ENCODE measurements at regions not wholly inside any gene's neighbourhood (a gene's known extent, or its start where the extent isn't known, plus 50 kb on each side); places are given as distances from the start of the nearest gene placed in this dataset.
A peak's percentile ranks its signal among the peaks of the same experiment; 100 is the strongest.

GRCh38 chr18:38752430-38752829 lies 1186.8 kb upstream of the CELF4 start (continued):
- TF ChIP-seq, protein P1, sequence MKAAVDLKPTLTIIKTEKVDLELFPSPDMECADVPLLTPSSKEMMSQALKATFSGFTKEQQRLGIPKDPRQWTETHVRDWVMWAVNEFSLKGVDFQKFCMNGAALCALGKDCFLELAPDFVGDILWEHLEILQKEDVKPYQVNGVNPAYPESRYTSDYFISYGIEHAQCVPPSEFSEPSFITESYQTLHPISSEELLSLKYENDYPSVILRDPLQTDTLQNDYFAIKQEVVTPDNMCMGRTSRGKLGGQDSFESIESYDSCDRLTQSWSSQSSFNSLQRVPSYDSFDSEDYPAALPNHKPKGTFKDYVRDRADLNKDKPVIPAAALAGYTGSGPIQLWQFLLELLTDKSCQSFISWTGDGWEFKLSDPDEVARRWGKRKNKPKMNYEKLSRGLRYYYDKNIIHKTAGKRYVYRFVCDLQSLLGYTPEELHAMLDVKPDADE (IDR thresholded peaks at IDR 0.05) = no peak
- TF ChIP-seq, protein P2, sequence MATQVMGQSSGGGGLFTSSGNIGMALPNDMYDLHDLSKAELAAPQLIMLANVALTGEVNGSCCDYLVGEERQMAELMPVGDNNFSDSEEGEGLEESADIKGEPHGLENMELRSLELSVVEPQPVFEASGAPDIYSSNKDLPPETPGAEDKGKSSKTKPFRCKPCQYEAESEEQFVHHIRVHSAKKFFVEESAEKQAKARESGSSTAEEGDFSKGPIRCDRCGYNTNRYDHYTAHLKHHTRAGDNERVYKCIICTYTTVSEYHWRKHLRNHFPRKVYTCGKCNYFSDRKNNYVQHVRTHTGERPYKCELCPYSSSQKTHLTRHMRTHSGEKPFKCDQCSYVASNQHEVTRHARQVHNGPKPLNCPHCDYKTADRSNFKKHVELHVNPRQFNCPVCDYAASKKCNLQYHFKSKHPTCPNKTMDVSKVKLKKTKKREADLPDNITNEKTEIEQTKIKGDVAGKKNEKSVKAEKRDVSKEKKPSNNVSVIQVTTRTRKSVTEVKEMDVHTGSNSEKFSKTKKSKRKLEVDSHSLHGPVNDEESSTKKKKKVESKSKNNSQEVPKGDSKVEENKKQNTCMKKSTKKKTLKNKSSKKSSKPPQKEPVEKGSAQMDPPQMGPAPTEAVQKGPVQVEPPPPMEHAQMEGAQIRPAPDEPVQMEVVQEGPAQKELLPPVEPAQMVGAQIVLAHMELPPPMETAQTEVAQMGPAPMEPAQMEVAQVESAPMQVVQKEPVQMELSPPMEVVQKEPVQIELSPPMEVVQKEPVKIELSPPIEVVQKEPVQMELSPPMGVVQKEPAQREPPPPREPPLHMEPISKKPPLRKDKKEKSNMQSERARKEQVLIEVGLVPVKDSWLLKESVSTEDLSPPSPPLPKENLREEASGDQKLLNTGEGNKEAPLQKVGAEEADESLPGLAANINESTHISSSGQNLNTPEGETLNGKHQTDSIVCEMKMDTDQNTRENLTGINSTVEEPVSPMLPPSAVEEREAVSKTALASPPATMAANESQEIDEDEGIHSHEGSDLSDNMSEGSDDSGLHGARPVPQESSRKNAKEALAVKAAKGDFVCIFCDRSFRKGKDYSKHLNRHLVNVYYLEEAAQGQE (IDR thresholded peaks at IDR 0.05; ENCODE audit: unreplicated experiment) = no peak
- no peak for TF ChIP-seq JUNB (IDR thresholded peaks at IDR 0.05; ENCODE audit: unreplicated experiment)

DNA sequence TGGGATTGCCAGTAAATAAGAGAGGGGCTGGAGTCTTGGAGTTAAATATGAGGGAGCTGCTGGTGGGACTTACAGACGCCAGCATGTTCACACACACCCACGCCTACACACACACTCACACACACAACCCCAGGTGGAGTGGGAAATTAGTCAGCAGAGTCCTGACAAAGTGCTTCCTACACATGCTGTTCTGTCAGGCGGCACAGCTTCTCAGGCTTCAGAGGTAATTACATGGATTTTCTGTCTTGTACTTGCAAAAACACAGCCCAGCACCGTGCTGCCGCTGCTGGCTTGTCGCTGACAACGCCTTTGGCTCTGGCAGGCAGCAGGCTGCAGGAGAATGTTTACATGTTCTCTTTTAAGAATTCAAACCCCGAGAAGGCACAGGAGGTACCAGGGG lies 1186.3 kb upstream of the CELF4 start:
- no peak overlapping the region for H3K4me3 ChIP-seq
- TF ChIP-seq, protein P2 (IDR thresholded peaks at IDR 0.05; ENCODE audit: unreplicated experiment) = no peak
- TF ChIP-seq POLR2AphosphoS5 (IDR thresholded peaks at IDR 0.05; ENCODE audit: low read depth) (no peak), JUNB (IDR thresholded peaks at IDR 0.05; ENCODE audit: unreplicated experiment) (no peak), STAT1 (IDR thresholded peaks at IDR 0.05; ENCODE audit: unreplicated experiment) (no peak), NANOG (IDR thresholded peaks at IDR 0.05; ENCODE audit: borderline replicate concordance) (no peak), EZH2 (IDR thresholded peaks at IDR 0.05; ENCODE audit: low read depth, unreplicated experiment) (no peak), CTCF (conservative IDR thresholded peaks at IDR 0.05; ENCODE audit: low read depth in 2 of 2) (no peak), ZNF331 (CRISPR knock-in tag; IDR thresholded peaks at IDR 0.05; ENCODE audit: low read depth) (no peak)
- TF ChIP-seq, protein P1 (IDR thresholded peaks at IDR 0.05) = no peak
- no peak overlapping the region for H3K4me2 ChIP-seq
- Mint-ChIP-seq H3K9me3 (no peaks in the 10 kb centered on the region), H3K36me3 (ENCODE audit: low read depth) (no peaks in the 10 kb centered on the region), H3K27me3 (ENCODE audit: insufficient read depth, low read depth, poor library complexity) (peaks cover 2% of the 10 kb centered on the region), H3K27ac (no peak overlapping the region; the same call in 1 of the 2 replicates), H3K4me1 (peaks cover 3% of the 10 kb centered on the region; the same call in 1 of the 3 replicates), H3K4me3 (no peak overlapping the region)
- H3K79me2 ChIP-seq (replicated peaks; ENCODE audit: insufficient read depth) = no peaks in the 10 kb centered on the region
- H3K27me3 ChIP-seq (ENCODE audit: insufficient read depth) = no peaks in the 10 kb centered on the region
- no peaks in the 10 kb centered on the region for H4K20me1 ChIP-seq (replicated peaks; ENCODE audit: insufficient read depth)
- no peaks in the 10 kb centered on the region for H3K36me3 ChIP-seq (ENCODE audit: insufficient read depth)
- H2AFZ ChIP-seq = peak overlapping the region; percentile 29; the same call in 1 of the 2 replicates
- H3K4me1 ChIP-seq (ENCODE audit: insufficient read depth) = no peaks in the 10 kb centered on the region
- no peak overlapping the region for H3K27ac ChIP-seq (ENCODE audit: low read depth)
- DNase-seq (ENCODE audit: low spot score) (peak; percentile 8), ATAC-seq (no peak)
- no peaks in the 10 kb centered on the region for H3F3A ChIP-seq (replicated peaks; ENCODE audit: low read depth)
- no peaks in the 10 kb centered on the region for H3K9me2 ChIP-seq (ENCODE audit: insufficient read depth)

Data from GM23338 (cell line).